ENCODE measurements at regions not wholly inside any gene's neighbourhood (a gene's known extent, or its start where the extent isn't known, plus 50 kb on each side); places are given as distances from the start of the nearest gene placed in this dataset.

- H4K20me1 ChIP-seq = no peaks in the 10 kb centered on the region
- 0 out of 20 replicates have a peak, but pooled peaks cover 0 to 4% (median 0%) of the 10 kb centered on the region in 10 experiments for H3K4me1 ChIP-seq
- H3K4me3 ChIP-seq = no peak overlapping the region
- H3K4me2 ChIP-seq = no peak overlapping the region
- H3K27ac ChIP-seq = no peak overlapping the region
- H3K9ac ChIP-seq = no peak overlapping the region
- no peaks in the 10 kb centered on the region for H3K36me3 ChIP-seq
- no peaks in the 10 kb centered on the region for H3K27me3 ChIP-seq
- peaks cover 0 to 15% (median 4%) of the 10 kb centered on the region in 11 experiments; a peak in 12 of 22 replicates for H3K9me3 ChIP-seq (replicated peaks in 1 of 11)
- no peak for TF ChIP-seq Cebpa-rat (IDR thresholded peaks at IDR 0.05)
Observed at GRCh38 chr2:21920721-21921120, 797.0 kb downstream of the TDRD15 start.

GRCh38 chr2:21924640-21925285, 801.0 kb downstream of the TDRD15 start:
- Histone ChIP-seq H3K4me3 (no peak overlapping the region), H3K4me2 (peak overlapping the region in 3 of 11 experiments; percentile 11 to 23 (median 12); a peak in 3 of 22 replicates), H3K27ac (peak overlapping the region in 3 of 11 experiments; percentile 7 to 31 (median 28); a peak in 3 of 22 replicates), H4K20me1 (no peaks in the 10 kb centered on the region), H3K4me1 (0 out of 20 replicates have a peak, but pooled peaks cover 0 to 4% (median 0%) of the 10 kb centered on the region in 10 experiments), H3K27me3 (no peaks in the 10 kb centered on the region), H3K9ac (no peak overlapping the region), H3K36me3 (no peaks in the 10 kb centered on the region), H3K9me3 (replicated peaks in 1 of 11) (peaks cover 6 to 25% (median 15%) of the 10 kb centered on the region in 11 experiments; a peak in 17 of 22 replicates)
- TF ChIP-seq Cebpa-rat (IDR thresholded peaks at IDR 0.05) = no peak

GRCh38 chr2:21928292-21928691, 804.5 kb downstream of the TDRD15 start:
- no peak overlapping the region for H3K4me3 ChIP-seq
- H3K36me3 ChIP-seq = no peaks in the 10 kb centered on the region
- no peak for TF ChIP-seq Cebpa-rat (IDR thresholded peaks at IDR 0.05)
- H4K20me1 ChIP-seq = no peaks in the 10 kb centered on the region
- H3K9ac ChIP-seq = no peak overlapping the region
- no peak overlapping the region for H3K27ac ChIP-seq
- H3K9me3 ChIP-seq (replicated peaks in 1 of 11) = peaks cover 6 to 25% (median 15%) of the 10 kb centered on the region in 11 experiments; a peak in 17 of 22 replicates
- H3K4me1 ChIP-seq = 0 out of 20 replicates have a peak, but pooled peaks cover 0 to 4% (median 0%) of the 10 kb centered on the region in 10 experiments
- no peaks in the 10 kb centered on the region for H3K27me3 ChIP-seq
- H3K4me2 ChIP-seq = no peak overlapping the region

GRCh38 chr2:21930226-21930625, 806.5 kb downstream of the TDRD15 start:
- Histone ChIP-seq H3K27ac (no peak overlapping the region), H3K4me1 (0 out of 20 replicates have a peak, but pooled peaks cover 0 to 4% (median 0%) of the 10 kb centered on the region in 10 experiments), H3K4me3 (no peak overlapping the region), H3K9me3 (replicated peaks in 1 of 11) (peaks cover 6 to 17% (median 9%) of the 10 kb centered on the region in 11 experiments; a peak in 14 of 22 replicates), H4K20me1 (no peaks in the 10 kb centered on the region), H3K36me3 (no peaks in the 10 kb centered on the region), H3K27me3 (no peaks in the 10 kb centered on the region), H3K4me2 (no peak overlapping the region), H3K9ac (no peak overlapping the region)
- no peak for TF ChIP-seq Cebpa-rat (IDR thresholded peaks at IDR 0.05)

DNA sequence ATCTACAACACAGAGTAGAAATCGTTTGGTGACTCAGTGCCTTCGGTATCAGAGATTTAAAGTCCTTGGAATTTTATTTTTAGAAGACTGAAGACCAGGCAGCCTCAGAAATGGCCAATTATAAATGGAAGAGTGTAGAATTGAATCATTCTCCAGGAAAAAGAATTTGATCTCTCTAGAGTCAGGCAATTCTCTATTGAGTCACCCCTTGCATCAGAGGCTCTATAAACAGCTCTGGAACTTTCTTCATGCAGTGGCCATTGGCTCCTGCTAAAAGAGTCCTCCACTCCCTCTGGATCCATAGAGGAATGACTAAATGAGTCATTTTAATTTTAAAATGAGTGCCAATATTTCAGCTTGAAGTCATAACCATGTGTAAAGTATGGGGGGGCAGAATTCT, 816.2 kb downstream of the TDRD15 start:
- Histone ChIP-seq H3K27me3 (no peaks in the 10 kb centered on the region), H3K9me3 (replicated peaks in 1 of 11) (no peaks in the 10 kb centered on the region), H3K9ac (no peak overlapping the region), H3K4me3 (no peak overlapping the region), H3K4me2 (no peak overlapping the region), H3K4me1 (no peaks in the 10 kb centered on the region), H4K20me1 (no peaks in the 10 kb centered on the region), H3K36me3 (no peaks in the 10 kb centered on the region), H3K27ac (no peak overlapping the region)
- TF ChIP-seq Cebpa-rat (IDR thresholded peaks at IDR 0.05) = no peak

- Histone ChIP-seq H3K36me3 (no peaks in the 10 kb centered on the region), H3K4me3 (no peak overlapping the region), H3K4me2 (no peak overlapping the region), H3K27me3 (no peaks in the 10 kb centered on the region), H3K4me1 (no peaks in the 10 kb centered on the region), H3K9ac (no peak overlapping the region), H3K27ac (no peak overlapping the region), H4K20me1 (no peaks in the 10 kb centered on the region), H3K9me3 (replicated peaks in 1 of 11) (no peaks in the 10 kb centered on the region)
- no peak for TF ChIP-seq Cebpa-rat (IDR thresholded peaks at IDR 0.05)
Observed at GRCh38 chr2:21944536-21944935, 820.8 kb downstream of the TDRD15 start.

- no peak overlapping the region for H3K4me2 ChIP-seq
- H4K20me1 ChIP-seq = no peaks in the 10 kb centered on the region
- H3K27ac ChIP-seq = no peak overlapping the region
- H3K9ac ChIP-seq = no peak overlapping the region
- no peaks in the 10 kb centered on the region for H3K36me3 ChIP-seq
- no peaks in the 10 kb centered on the region for H3K4me1 ChIP-seq
- H3K9me3 ChIP-seq (replicated peaks in 1 of 11) = no peaks in the 10 kb centered on the region
- no peaks in the 10 kb centered on the region for H3K27me3 ChIP-seq
- H3K4me3 ChIP-seq = no peak overlapping the region
- no peak for TF ChIP-seq Cebpa-rat (IDR thresholded peaks at IDR 0.05)
Observed at GRCh38 chr2:21945658-21946057, 821.9 kb downstream of the TDRD15 start.

GRCh38 chr2:21947046-21947445, 823.3 kb downstream of the TDRD15 start:
- Histone ChIP-seq H3K36me3 (no peaks in the 10 kb centered on the region), H4K20me1 (no peaks in the 10 kb centered on the region), H3K4me3 (no peak overlapping the region), H3K9me3 (replicated peaks in 1 of 11) (no peaks in the 10 kb centered on the region), H3K9ac (no peak overlapping the region), H3K27ac (no peak overlapping the region), H3K4me1 (no peaks in the 10 kb centered on the region), H3K4me2 (no peak overlapping the region), H3K27me3 (no peaks in the 10 kb centered on the region)
- no peak for TF ChIP-seq Cebpa-rat (IDR thresholded peaks at IDR 0.05)

DNA sequence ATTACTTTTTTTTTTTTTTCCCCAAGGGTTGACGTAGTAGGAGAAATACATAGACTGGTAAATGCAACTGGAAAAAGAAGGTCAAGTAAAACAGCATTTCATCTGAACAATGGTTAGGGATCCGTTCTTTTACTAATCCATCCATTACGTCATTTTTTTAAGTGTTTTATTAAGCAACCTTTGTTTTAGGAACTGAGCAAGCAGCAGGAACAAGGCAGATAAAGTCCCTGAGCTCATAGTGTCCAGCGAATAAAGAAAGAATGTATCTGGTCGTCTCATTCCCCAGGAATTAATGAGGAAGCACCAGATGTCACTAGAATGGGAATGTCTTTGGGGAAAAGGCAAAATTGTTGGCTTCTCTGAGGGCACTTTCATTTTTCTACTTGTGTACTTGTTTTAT, 842.4 kb downstream of the TDRD15 start:
- Histone ChIP-seq H3K4me3 (no peak overlapping the region), H3K4me2 (no peak overlapping the region), H3K36me3 (no peaks in the 10 kb centered on the region), H3K9ac (no peak overlapping the region), H3K27ac (no peak overlapping the region), H4K20me1 (no peaks in the 10 kb centered on the region), H3K9me3 (replicated peaks in 1 of 11) (no peaks in the 10 kb centered on the region; a peak in 1 of 22 replicates), H3K4me1 (no peaks in the 10 kb centered on the region), H3K27me3 (no peaks in the 10 kb centered on the region)
- TF ChIP-seq Cebpa-rat (IDR thresholded peaks at IDR 0.05) = no peak

DNA sequence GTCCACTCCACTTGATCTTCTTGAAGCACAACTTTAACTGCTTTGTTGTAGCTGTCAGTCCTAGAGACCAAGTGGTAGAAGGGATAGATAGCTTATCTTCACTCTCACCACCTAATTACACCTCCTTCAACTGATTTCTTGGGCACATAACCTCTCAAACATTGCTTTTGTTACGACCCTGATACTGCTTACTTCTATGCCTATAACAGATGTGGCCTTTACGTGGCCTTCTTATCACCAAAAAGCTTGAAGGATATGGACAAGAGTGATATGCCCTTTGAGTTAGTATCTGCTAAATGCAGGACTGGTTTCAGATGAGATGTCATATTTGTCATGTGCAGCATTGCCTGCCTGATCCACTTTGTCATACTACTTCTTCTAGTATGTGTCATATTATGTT, 847.2 kb downstream of the TDRD15 start:
- H3K9me3 ChIP-seq (replicated peaks in 1 of 11) = no peaks in the 10 kb centered on the region; a peak in 1 of 22 replicates
- TF ChIP-seq Cebpa-rat (IDR thresholded peaks at IDR 0.05) = no peak
- H3K27me3 ChIP-seq = no peaks in the 10 kb centered on the region
- no peak overlapping the region for H3K4me2 ChIP-seq
- H3K27ac ChIP-seq = no peak overlapping the region
- H4K20me1 ChIP-seq = no peaks in the 10 kb centered on the region
- no peaks in the 10 kb centered on the region for H3K4me1 ChIP-seq
- H3K4me3 ChIP-seq = no peak overlapping the region
- no peak overlapping the region for H3K9ac ChIP-seq
- H3K36me3 ChIP-seq = no peaks in the 10 kb centered on the region
